Keratinocyte (primary cell): ENCODE measurements at regions not wholly inside any gene's neighbourhood (a gene's known extent, or its start where the extent isn't known, plus 50 kb on each side); places are given as distances from the start of the nearest gene placed in this dataset.

Experiments used
- DNase-seq: peaks from one replicate; pipeline ENCODE4 v3.0.0-alpha.2; 2011; ENCODE audit warnings: low read depth, missing footprints, low spot score
- FAIRE-seq: peaks from 2 replicates; lab custom pipeline; 2011; peaks lifted over from hg19 to GRCh38; lab: Jason Lieb, UNC
- H2AFZ ChIP-seq: 2 replicates; pipeline ENCODE4 v1.6.0; 2012; ENCODE audit warnings: low read length, control low read depth, inconsistent platforms; ENCODE audit not compliant: control insufficient read depth
- H3K27ac ChIP-seq: 2 replicates; pipeline ENCODE4 v1.5.1; 2011; ENCODE audit warnings: low read length; ENCODE audit not compliant: control insufficient read depth, insufficient read depth
- H3K27me3 ChIP-seq: 3 replicates; pipeline ENCODE4 v1.6.0; 2011; ENCODE audit warnings: low read length; ENCODE audit not compliant: control insufficient read depth, insufficient read depth; ENCODE audit errors: extremely low read depth
- H3K36me3 ChIP-seq, 2 experiments: 2 replicates in 1 of 2; 3 replicates in 1 of 2; pipeline ENCODE4 v1.5.1; 2011; ENCODE audit warnings: low read length in 2 of 2, mild to moderate bottlenecking in 1 of 2; ENCODE audit not compliant: control insufficient read depth in 2 of 2, insufficient read depth in 2 of 2; ENCODE audit errors: extremely low read depth in 1 of 2
- H3K4me1 ChIP-seq: 3 replicates; pipeline ENCODE4 v1.5.1; 2011; ENCODE audit warnings: low read length; ENCODE audit not compliant: control insufficient read depth, insufficient read depth; ENCODE audit errors: extremely low read depth
- H3K4me2 ChIP-seq: 3 replicates; pipeline ENCODE4 v1.6.0; 2011; ENCODE audit warnings: low read depth, low read length; ENCODE audit not compliant: control insufficient read depth, insufficient read depth; ENCODE audit errors: extremely low read depth
- H3K4me3 ChIP-seq, 3 experiments: fragments of 200-600 bp in 1 of 3; sonication (generic) in 1 of 3; 2 replicates in 2 of 3; 3 replicates in 1 of 3; pipeline ENCODE4 v1.5.1; 2011 to 2016; ENCODE audit warnings: low read length in 3 of 3, mild to moderate bottlenecking in 3 of 3, control low read depth in 2 of 3, inconsistent platforms in 1 of 3, low read depth in 1 of 3, mixed read lengths in 1 of 3, mixed run types in 1 of 3, moderate library complexity in 1 of 3; ENCODE audit not compliant: control insufficient read depth in 2 of 3, insufficient read depth in 2 of 3; ENCODE audit errors: extremely low read depth in 1 of 3
- H3K79me2 ChIP-seq: 2 replicates; pipeline ENCODE4 v1.6.0; 2012; ENCODE audit warnings: low read length; ENCODE audit not compliant: control insufficient read depth, insufficient read depth
- H3K9ac ChIP-seq: 3 replicates; pipeline ENCODE4 v1.6.0; 2011; ENCODE audit warnings: low read length; ENCODE audit not compliant: control insufficient read depth, insufficient read depth; ENCODE audit errors: extremely low read depth
- H3K9me1 ChIP-seq: 3 replicates; pipeline ENCODE4 v1.6.0; 2011; ENCODE audit warnings: low read length; ENCODE audit not compliant: control insufficient read depth, insufficient read depth; ENCODE audit errors: extremely low read depth
- H3K9me3 ChIP-seq: 2 replicates; pipeline ENCODE4 v1.5.1; 2012; ENCODE audit warnings: low read depth, low read length; ENCODE audit not compliant: control insufficient read depth
- H4K20me1 ChIP-seq: 3 replicates; pipeline ENCODE4 v1.6.0; 2011; ENCODE audit warnings: low read length; ENCODE audit not compliant: control insufficient read depth, insufficient read depth; ENCODE audit errors: extremely low read depth
- EZH2 ChIP-seq: IDR thresholded peaks from one replicate; pipeline ENCODE4 v1.6.1; 2012; ENCODE audit warnings: inconsistent platforms, mild to moderate bottlenecking, low read length, moderate library complexity
- dilution Hi-C: fragments of 300-500 bp; cut with MboI; formaldehyde crosslinking; loops from one replicate; pipeline ENCODE4 v1.7.0; 2020; ENCODE audit warnings: low sequenced_read_pairs; ENCODE audit not compliant: extremely low pct_ligation_motif_present
- TF ChIP-seq, protein P1 (sequence below), 3 experiments: IDR thresholded peaks in 1 of 3; conservative IDR thresholded peaks in 1 of 3; optimal IDR thresholded peaks in 1 of 3; 2 replicates in 2 of 3; 3 replicates in 1 of 3; pipeline versions ENCODE3 to v1.5.1; 2011; ENCODE audit warnings: low read length in 3 of 3, mild to moderate bottlenecking in 3 of 3, moderate library complexity in 2 of 3, control low read depth in 1 of 3, inconsistent platforms in 1 of 3; ENCODE audit not compliant: insufficient read depth in 2 of 3; ENCODE audit errors: extremely low read depth in 1 of 3

- FAIRE-seq (no peak), DNase-seq (no peak)
- no peak overlapping the region for H2AFZ ChIP-seq
- H4K20me1 ChIP-seq, result no peaks in the 10 kb centered on the region
- no peak overlapping the region for H3K9ac ChIP-seq
- TF ChIP-seq, protein P1, sequence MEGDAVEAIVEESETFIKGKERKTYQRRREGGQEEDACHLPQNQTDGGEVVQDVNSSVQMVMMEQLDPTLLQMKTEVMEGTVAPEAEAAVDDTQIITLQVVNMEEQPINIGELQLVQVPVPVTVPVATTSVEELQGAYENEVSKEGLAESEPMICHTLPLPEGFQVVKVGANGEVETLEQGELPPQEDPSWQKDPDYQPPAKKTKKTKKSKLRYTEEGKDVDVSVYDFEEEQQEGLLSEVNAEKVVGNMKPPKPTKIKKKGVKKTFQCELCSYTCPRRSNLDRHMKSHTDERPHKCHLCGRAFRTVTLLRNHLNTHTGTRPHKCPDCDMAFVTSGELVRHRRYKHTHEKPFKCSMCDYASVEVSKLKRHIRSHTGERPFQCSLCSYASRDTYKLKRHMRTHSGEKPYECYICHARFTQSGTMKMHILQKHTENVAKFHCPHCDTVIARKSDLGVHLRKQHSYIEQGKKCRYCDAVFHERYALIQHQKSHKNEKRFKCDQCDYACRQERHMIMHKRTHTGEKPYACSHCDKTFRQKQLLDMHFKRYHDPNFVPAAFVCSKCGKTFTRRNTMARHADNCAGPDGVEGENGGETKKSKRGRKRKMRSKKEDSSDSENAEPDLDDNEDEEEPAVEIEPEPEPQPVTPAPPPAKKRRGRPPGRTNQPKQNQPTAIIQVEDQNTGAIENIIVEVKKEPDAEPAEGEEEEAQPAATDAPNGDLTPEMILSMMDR (optimal IDR thresholded peaks at IDR 0.05 in 1 of 3, IDR thresholded peaks at IDR 0.05 in 1 of 3, conservative IDR thresholded peaks at IDR 0.05 in 1 of 3; ENCODE audit: extremely low read depth in 1 of 3, insufficient read depth in 2 of 3, low read length in 3 of 3), result no peak
- no peak for TF ChIP-seq EZH2
- no peak overlapping the region for H3K4me3 ChIP-seq
- no peaks in the 10 kb centered on the region for H3K4me1 ChIP-seq
- no peaks in the 10 kb centered on the region for H3K9me1 ChIP-seq
- no peaks in the 10 kb centered on the region for H3K27me3 ChIP-seq
- no peaks in the 10 kb centered on the region for H3K9me3 ChIP-seq
- H3K4me2 ChIP-seq, result no peak overlapping the region
- dilution Hi-C loops, result no loop called here
- H3K79me2 ChIP-seq, result no peaks in the 10 kb centered on the region
- H3K27ac ChIP-seq, result no peak overlapping the region
- H3K36me3 ChIP-seq, result no peaks in the 10 kb centered on the region
Measured at GRCh38 chr1:217153361-217153760, 430.1 kb upstream of the ESRRG start.

DNA sequence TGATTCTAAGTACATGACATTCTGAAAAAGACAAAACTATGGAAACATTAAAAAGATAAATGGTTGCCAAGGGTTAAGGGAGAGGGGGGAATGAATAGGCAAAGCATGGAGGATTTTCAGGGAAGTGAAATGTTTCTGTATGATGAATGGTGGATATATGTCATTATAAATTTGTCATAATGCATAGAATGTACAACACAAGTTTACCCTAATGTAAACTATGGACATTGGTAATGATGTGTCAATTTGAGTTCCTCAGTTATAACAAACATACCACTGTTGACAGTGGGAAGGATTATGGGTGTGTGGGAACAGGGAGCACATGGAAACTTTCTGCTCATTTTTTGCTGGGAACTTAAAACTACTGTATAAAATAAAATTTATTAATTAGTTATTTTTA lies 427.1 kb upstream of the ESRRG start:
- dilution Hi-C loops, result no loop called here
- Histone ChIP-seq H2AFZ (no peak overlapping the region), H3K9me1 (no peaks in the 10 kb centered on the region), H3K36me3 (no peaks in the 10 kb centered on the region), H3K4me2 (no peak overlapping the region), H3K9me3 (no peaks in the 10 kb centered on the region), H3K79me2 (no peaks in the 10 kb centered on the region), H3K27ac (no peak overlapping the region), H4K20me1 (no peaks in the 10 kb centered on the region), H3K4me3 (no peak overlapping the region), H3K9ac (no peak overlapping the region), H3K4me1 (no peaks in the 10 kb centered on the region), H3K27me3 (no peaks in the 10 kb centered on the region)
- no peak for DNase-seq
- TF ChIP-seq, protein P1 (optimal IDR thresholded peaks at IDR 0.05 in 1 of 3, IDR thresholded peaks at IDR 0.05 in 1 of 3, conservative IDR thresholded peaks at IDR 0.05 in 1 of 3; ENCODE audit: extremely low read depth in 1 of 3, insufficient read depth in 2 of 3, low read length in 3 of 3), result no peak
- TF ChIP-seq EZH2, result no peak
- FAIRE-seq, result no peak
